HG02938 (cell line): ENCODE measurements at regions not wholly inside any gene's neighbourhood (a gene's known extent, or its start where the extent isn't known, plus 50 kb on each side); places are given as distances from the start of the nearest gene placed in this dataset.
"Not testable (repeated sequence)": the region's sequence is repeated elsewhere in the genome, so short reads cannot be mapped to it uniquely, and the experiment has no call there.

Experiments used
- ATAC-seq: cut with Tn5 transposase; IDR thresholded peaks from one replicate; pipeline ENCODE4 v1.9.1; 2021; ENCODE audit warnings: mild to moderate bottlenecking, moderate library complexity; ENCODE audit not compliant: unreplicated experiment

GRCh38 chr15:95168951-95169431, 937.6 kb downstream of the MCTP2 start:
- ATAC-seq, result no peak

GRCh38 chr15:95169541-95170459, 938.4 kb downstream of the MCTP2 start:
- no peak for ATAC-seq

GRCh38 chr15:95170561-95171380, 939.4 kb downstream of the MCTP2 start:
- ATAC-seq, result no peak

- ATAC-seq, result no peak
These were observed 940.2 kb downstream of the MCTP2 start for GRCh38 chr15:95171564-95171963.

- ATAC-seq, result no peak
These were observed 943.2 kb downstream of the MCTP2 start for GRCh38 chr15:95174301-95175259.

GRCh38 chr15:95175914-95176658, 944.7 kb downstream of the MCTP2 start:
- ATAC-seq, result no peak

- no peak for ATAC-seq
These were observed 945.6 kb downstream of the MCTP2 start for GRCh38 chr15:95176794-95177577.

GRCh38 chr15:95180530-95180929, 949.2 kb downstream of the MCTP2 start:
- no peak for ATAC-seq

- ATAC-seq, result no peak
These were observed 950.7 kb downstream of the MCTP2 start for GRCh38 chr15:95182091-95182490.

GRCh38 chr15:95192923-95193322, 961.6 kb downstream of the MCTP2 start:
- no peak for ATAC-seq

GRCh38 chr15:95194746-95195145, 963.4 kb downstream of the MCTP2 start:
- no peak for ATAC-seq

- no peak for ATAC-seq
These were observed 965.0 kb downstream of the MCTP2 start for GRCh38 chr15:95196176-95196915.

- no peak for ATAC-seq
These were observed 971.4 kb downstream of the MCTP2 start for GRCh38 chr15:95202569-95203349.

GRCh38 chr15:95205077-95205476, 973.7 kb downstream of the MCTP2 start:
- ATAC-seq, result no peak

GRCh38 chr15:95205830-95206229, 974.5 kb downstream of the MCTP2 start:
- ATAC-seq, result not testable (repeated sequence)

GRCh38 chr15:95208071-95208470, 976.7 kb downstream of the MCTP2 start:
- ATAC-seq, result no peak

- ATAC-seq, result no peak
These were observed 977.6 kb downstream of the MCTP2 start for GRCh38 chr15:95208988-95209387.
